Ishikawa (cell line): ENCODE measurements at regions not wholly inside any gene's neighbourhood (a gene's known extent, or its start where the extent isn't known, plus 50 kb on each side); places are given as distances from the start of the nearest gene placed in this dataset.

Source experiments
- CEBPB ChIP-seq: IDR thresholded peaks from 2 replicates; pipeline ENCODE4 v1.6.1; 2012
- CREB1 ChIP-seq: IDR thresholded peaks from 2 replicates; pipeline ENCODE4 v1.6.1; 2012; ENCODE audit warnings: low read depth
- EGR1 ChIP-seq: IDR thresholded peaks from 2 replicates; pipeline ENCODE4 v1.6.1; 2012
- EP300 ChIP-seq: IDR thresholded peaks from 2 replicates; pipeline ENCODE4 v1.6.1; 2012; ENCODE audit warnings: borderline replicate concordance
- FOXM1 ChIP-seq: IDR thresholded peaks from 2 replicates; pipeline ENCODE4 v1.6.1; 2012; ENCODE audit warnings: low read depth, borderline replicate concordance
- MAX ChIP-seq: IDR thresholded peaks from 2 replicates; pipeline ENCODE4 v1.6.1; 2012
- NFIC ChIP-seq: IDR thresholded peaks from 2 replicates; pipeline ENCODE4 v1.6.1; 2012
- RAD21 ChIP-seq: IDR thresholded peaks from 2 replicates; pipeline ENCODE4 v1.6.1; 2012; ENCODE audit warnings: low read depth
- REST ChIP-seq: IDR thresholded peaks from 2 replicates; pipeline ENCODE4 v1.6.1; 2012; ENCODE audit warnings: low read depth, mild to moderate bottlenecking
- TAF1 ChIP-seq: IDR thresholded peaks from 2 replicates; pipeline ENCODE4 v1.6.1; 2012; ENCODE audit warnings: low read depth, mild to moderate bottlenecking
- TCF12 ChIP-seq: IDR thresholded peaks from 2 replicates; pipeline ENCODE4 v1.6.1; 2012; ENCODE audit warnings: low read depth
- TEAD4 ChIP-seq: IDR thresholded peaks from 2 replicates; pipeline ENCODE4 v1.6.1; 2012
- USF1 ChIP-seq: IDR thresholded peaks from 2 replicates; pipeline ENCODE4 v1.6.1; 2012
- YY1 ChIP-seq: IDR thresholded peaks from 2 replicates; pipeline ENCODE4 v1.6.1; 2012; ENCODE audit warnings: low read depth
- ZBTB7A ChIP-seq: IDR thresholded peaks from 2 replicates; pipeline ENCODE4 v1.6.1; 2012; ENCODE audit warnings: low read depth

DNA sequence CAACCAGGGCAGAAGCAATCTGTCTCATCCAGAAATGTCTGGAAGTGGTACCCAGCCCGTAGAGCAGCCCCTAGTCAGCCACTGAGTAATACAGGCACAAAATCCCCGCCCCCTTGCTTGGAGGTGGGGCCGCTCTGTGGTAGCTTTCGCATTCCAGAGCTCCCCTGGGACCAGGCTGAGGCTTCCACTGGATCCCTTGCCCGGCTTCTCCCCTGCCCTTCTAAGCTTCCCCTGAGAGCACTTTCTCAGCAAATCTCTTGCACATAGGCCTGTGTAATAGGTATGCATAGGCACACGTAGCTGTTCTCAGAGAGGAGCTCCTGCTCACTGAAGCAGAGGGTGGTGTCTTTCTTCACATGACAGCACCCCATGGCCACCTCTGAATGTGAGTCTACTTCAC is 144.2 kb downstream of the BMS1 start:
- no peak for TF ChIP-seq TCF12
- TF ChIP-seq ZBTB7A: no peak
- TF ChIP-seq TAF1: no peak
- no peak for TF ChIP-seq NFIC
- TF ChIP-seq YY1: no peak
- TF ChIP-seq CEBPB: no peak
- TF ChIP-seq RAD21: no peak
- no peak for TF ChIP-seq TEAD4
- TF ChIP-seq EGR1: no peak
- TF ChIP-seq CREB1: no peak
- no peak for TF ChIP-seq USF1
- no peak for TF ChIP-seq EP300
- no peak for TF ChIP-seq REST
- no peak for TF ChIP-seq MAX
- no peak for TF ChIP-seq FOXM1

GRCh38 chr10:42928064-42928463 is 145.5 kb downstream of the BMS1 start:
- no peak for TF ChIP-seq NFIC
- no peak for TF ChIP-seq CEBPB
- no peak for TF ChIP-seq TCF12
- no peak for TF ChIP-seq EGR1
- no peak for TF ChIP-seq TAF1
- TF ChIP-seq MAX: no peak
- TF ChIP-seq YY1: no peak
- no peak for TF ChIP-seq FOXM1
- TF ChIP-seq ZBTB7A: no peak
- no peak for TF ChIP-seq CREB1
- TF ChIP-seq EP300: no peak
- no peak for TF ChIP-seq TEAD4
- no peak for TF ChIP-seq RAD21
- TF ChIP-seq REST: no peak
- no peak for TF ChIP-seq USF1

DNA sequence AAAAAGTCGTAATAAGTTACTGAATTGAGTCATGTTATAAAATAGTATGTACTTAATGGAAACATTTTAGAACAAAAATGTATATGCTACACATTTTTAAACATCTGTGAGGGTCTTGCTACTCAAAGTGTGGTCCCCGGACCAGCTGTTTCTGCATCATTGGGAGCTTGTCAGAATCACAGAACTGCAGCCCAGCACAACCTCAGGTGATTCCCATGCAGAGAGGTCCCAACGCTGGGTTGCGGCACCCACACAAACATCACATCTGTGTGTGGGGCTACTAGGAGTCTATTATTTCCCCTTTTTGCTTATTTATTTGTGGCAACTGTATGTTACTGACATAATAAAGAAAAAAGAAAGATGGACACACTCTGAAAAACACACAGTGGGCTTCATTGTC is 146.6 kb downstream of the BMS1 start:
- no peak for TF ChIP-seq YY1
- TF ChIP-seq TAF1: no peak
- TF ChIP-seq ZBTB7A: no peak
- no peak for TF ChIP-seq RAD21
- no peak for TF ChIP-seq CEBPB
- TF ChIP-seq FOXM1: no peak
- TF ChIP-seq EGR1: no peak

- TF ChIP-seq YY1 (no peak), USF1 (no peak), RAD21 (no peak), NFIC (no peak), CREB1 (no peak), CEBPB (no peak), TAF1 (no peak), TEAD4 (no peak), TCF12 (no peak), EP300 (no peak), REST (no peak), FOXM1 (no peak), MAX (no peak), EGR1 (no peak), ZBTB7A (no peak)
Measured at GRCh38 chr10:42929993-42930392, 146.9 kb upstream of the RET start.
